Fibroblast of lung (primary cell): ENCODE measurements at regions not wholly inside any gene's neighbourhood (a gene's known extent, or its start where the extent isn't known, plus 50 kb on each side); places are given as distances from the start of the nearest gene placed in this dataset.

ENCODE experiments used
- DNase-seq, 2 donors: peaks; one replicate each; pipeline versions ENCODE4 v3.0.0 to v3.0.0-alpha.2; 2010; ENCODE audit warnings: low read depth in 2 of 2
- H2AFZ ChIP-seq: 2 replicates; pipeline ENCODE4 v1.5.1; 2012; ENCODE audit warnings: low read length, control low read depth, inconsistent platforms
- H3K27ac ChIP-seq: 2 replicates; pipeline ENCODE4 v1.5.1; 2011; ENCODE audit warnings: low read length, control low read depth; ENCODE audit not compliant: insufficient read depth
- H3K27me3 ChIP-seq: 2 replicates; pipeline ENCODE4 v1.5.1; 2011; ENCODE audit warnings: mild to moderate bottlenecking, low read length; ENCODE audit not compliant: control insufficient read depth, insufficient read depth
- H3K36me3 ChIP-seq: 2 replicates; pipeline ENCODE4 v1.5.1; 2011; ENCODE audit warnings: low read length; ENCODE audit not compliant: control insufficient read depth, insufficient read depth
- H3K4me1 ChIP-seq: 2 replicates; pipeline ENCODE4 v1.5.1; 2011; ENCODE audit warnings: low read length; ENCODE audit not compliant: control insufficient read depth, insufficient read depth; ENCODE audit errors: extremely low read depth
- H3K4me2 ChIP-seq: 2 replicates; pipeline ENCODE4 v1.5.1; 2011; ENCODE audit warnings: low read length, control low read depth; ENCODE audit not compliant: insufficient read depth; ENCODE audit errors: extremely low read depth
- H3K4me3 ChIP-seq, 4 experiments: fragments of 200-600 bp in 1 of 4; sonication (generic) in 1 of 4; replicated peaks in 1 of 4; 2 replicates each; pipeline ENCODE4 v1.5.1; 2011 to 2016; ENCODE audit warnings: low read length in 4 of 4, low read depth in 3 of 4, mild to moderate bottlenecking in 3 of 4, control low read depth in 2 of 4, inconsistent platforms in 1 of 4, mixed read lengths in 1 of 4; ENCODE audit not compliant: insufficient read depth in 1 of 4; ENCODE audit errors: control extremely low read depth in 1 of 4
- H3K79me2 ChIP-seq: 2 replicates; pipeline ENCODE4 v1.5.1; 2012; ENCODE audit warnings: mild to moderate bottlenecking, low read length, inconsistent platforms; ENCODE audit not compliant: control insufficient read depth, insufficient read depth
- H3K9ac ChIP-seq: 2 replicates; pipeline ENCODE4 v1.5.1; 2011; ENCODE audit warnings: mild to moderate bottlenecking, low read length, control low read depth; ENCODE audit not compliant: insufficient read depth
- H3K9me3 ChIP-seq: 2 replicates; pipeline ENCODE4 v1.5.1; 2012; ENCODE audit warnings: low read depth, low read length; ENCODE audit not compliant: control insufficient read depth, insufficient read depth
- H4K20me1 ChIP-seq: 2 replicates; pipeline ENCODE4 v1.5.1; 2011; ENCODE audit warnings: low read length; ENCODE audit not compliant: control insufficient read depth, insufficient read depth; ENCODE audit errors: extremely low read depth
- EZH2 ChIP-seq: IDR thresholded peaks from 2 replicates; pipeline ENCODE4 v1.5.1; 2012; ENCODE audit warnings: low read length, control low read depth, mild to moderate bottlenecking; ENCODE audit errors: missing control alignments
- TF ChIP-seq, protein P1 (sequence below), 2 donors: IDR thresholded peaks in 1 of 2; conservative IDR thresholded peaks in 1 of 2; 1 replicate in 1 of 2; 2 replicates in 1 of 2; pipeline ENCODE4 v1.5.1; 2011 to 2012; ENCODE audit warnings: low read length in 2 of 2, control low read depth in 1 of 2, inconsistent platforms in 1 of 2, low read depth in 1 of 2, mild to moderate bottlenecking in 1 of 2

DNA sequence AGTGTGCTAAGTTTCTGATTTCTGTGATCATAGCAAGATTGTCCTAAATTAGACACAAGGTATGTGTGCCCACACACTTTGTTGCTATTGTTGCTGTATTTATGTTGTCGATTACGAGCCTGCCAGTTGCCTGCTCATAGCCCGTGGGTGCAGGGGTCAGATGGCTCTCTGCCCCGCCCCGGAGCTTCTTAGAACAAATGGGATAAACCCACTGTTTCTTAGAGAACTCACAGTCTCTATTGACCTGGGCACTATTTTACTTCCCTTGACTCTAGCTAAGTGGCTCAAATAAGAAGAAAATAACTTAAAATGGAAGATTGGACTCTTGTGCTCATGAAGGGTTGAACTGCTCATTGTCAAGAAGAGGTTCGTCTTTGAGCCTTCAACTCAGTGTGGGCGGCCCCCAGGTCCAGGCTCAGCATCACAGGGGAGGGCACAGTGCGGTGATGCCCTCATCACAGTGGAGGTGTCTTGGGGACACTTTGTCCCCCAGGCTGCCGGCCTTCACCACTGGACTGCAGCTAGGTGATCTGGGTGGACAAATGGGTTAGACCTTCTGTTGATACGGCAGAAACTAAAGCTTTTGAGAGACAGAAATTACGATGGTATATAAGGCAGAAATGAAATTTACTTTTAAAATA lies 155.5 kb downstream of the TENT4A start:
- Histone ChIP-seq H3K9me3 (no peaks in the 10 kb centered on the region), H3K27me3 (no peaks in the 10 kb centered on the region), H3K36me3 (no peaks in the 10 kb centered on the region), H3K9ac (no peak overlapping the region), H3K4me2 (no peak overlapping the region), H4K20me1 (no peaks in the 10 kb centered on the region), H3K79me2 (no peaks in the 10 kb centered on the region), H3K27ac (no peak overlapping the region), H3K4me1 (no peaks in the 10 kb centered on the region), H2AFZ (no peak overlapping the region), H3K4me3 (no peak overlapping the region)
- no peak for DNase-seq
- TF ChIP-seq EZH2 = no peak
- TF ChIP-seq, protein P1, sequence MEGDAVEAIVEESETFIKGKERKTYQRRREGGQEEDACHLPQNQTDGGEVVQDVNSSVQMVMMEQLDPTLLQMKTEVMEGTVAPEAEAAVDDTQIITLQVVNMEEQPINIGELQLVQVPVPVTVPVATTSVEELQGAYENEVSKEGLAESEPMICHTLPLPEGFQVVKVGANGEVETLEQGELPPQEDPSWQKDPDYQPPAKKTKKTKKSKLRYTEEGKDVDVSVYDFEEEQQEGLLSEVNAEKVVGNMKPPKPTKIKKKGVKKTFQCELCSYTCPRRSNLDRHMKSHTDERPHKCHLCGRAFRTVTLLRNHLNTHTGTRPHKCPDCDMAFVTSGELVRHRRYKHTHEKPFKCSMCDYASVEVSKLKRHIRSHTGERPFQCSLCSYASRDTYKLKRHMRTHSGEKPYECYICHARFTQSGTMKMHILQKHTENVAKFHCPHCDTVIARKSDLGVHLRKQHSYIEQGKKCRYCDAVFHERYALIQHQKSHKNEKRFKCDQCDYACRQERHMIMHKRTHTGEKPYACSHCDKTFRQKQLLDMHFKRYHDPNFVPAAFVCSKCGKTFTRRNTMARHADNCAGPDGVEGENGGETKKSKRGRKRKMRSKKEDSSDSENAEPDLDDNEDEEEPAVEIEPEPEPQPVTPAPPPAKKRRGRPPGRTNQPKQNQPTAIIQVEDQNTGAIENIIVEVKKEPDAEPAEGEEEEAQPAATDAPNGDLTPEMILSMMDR (conservative IDR thresholded peaks at IDR 0.05 in 1 of 2, IDR thresholded peaks at IDR 0.05 in 1 of 2; ENCODE audit: low read depth in 1 of 2, low read length in 2 of 2) = no peak

DNA sequence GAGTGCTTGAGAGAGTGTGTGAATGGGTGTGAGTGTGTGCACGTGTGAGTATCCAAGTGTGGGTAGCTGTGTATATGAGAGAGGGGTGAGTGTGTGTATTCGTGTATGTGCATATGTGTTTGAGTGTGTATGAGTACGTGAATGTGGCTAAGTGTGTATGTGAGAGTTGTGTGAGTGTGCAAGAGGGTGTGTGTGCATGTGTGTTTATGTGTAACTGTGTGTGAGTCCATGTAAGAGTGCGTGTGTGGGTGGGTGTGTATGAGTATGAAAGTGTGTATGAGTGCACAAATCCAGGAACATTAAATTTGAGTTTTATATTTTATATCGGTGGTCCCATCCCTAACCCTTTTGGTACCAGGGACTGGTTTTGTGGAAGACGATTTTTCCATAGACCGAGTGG lies 156.4 kb downstream of the TENT4A start:
- Histone ChIP-seq H4K20me1 (no peaks in the 10 kb centered on the region), H3K79me2 (no peaks in the 10 kb centered on the region), H3K36me3 (no peaks in the 10 kb centered on the region), H3K4me2 (no peak overlapping the region), H3K9ac (no peak overlapping the region), H3K27ac (no peak overlapping the region), H3K4me1 (no peaks in the 10 kb centered on the region), H3K9me3 (no peaks in the 10 kb centered on the region), H2AFZ (no peak overlapping the region), H3K4me3 (no peak overlapping the region), H3K27me3 (no peaks in the 10 kb centered on the region)
- TF ChIP-seq, protein P1 (conservative IDR thresholded peaks at IDR 0.05 in 1 of 2, IDR thresholded peaks at IDR 0.05 in 1 of 2; ENCODE audit: low read depth in 1 of 2, low read length in 2 of 2) = no peak
- no peak for TF ChIP-seq EZH2
- no peak for DNase-seq

DNA sequence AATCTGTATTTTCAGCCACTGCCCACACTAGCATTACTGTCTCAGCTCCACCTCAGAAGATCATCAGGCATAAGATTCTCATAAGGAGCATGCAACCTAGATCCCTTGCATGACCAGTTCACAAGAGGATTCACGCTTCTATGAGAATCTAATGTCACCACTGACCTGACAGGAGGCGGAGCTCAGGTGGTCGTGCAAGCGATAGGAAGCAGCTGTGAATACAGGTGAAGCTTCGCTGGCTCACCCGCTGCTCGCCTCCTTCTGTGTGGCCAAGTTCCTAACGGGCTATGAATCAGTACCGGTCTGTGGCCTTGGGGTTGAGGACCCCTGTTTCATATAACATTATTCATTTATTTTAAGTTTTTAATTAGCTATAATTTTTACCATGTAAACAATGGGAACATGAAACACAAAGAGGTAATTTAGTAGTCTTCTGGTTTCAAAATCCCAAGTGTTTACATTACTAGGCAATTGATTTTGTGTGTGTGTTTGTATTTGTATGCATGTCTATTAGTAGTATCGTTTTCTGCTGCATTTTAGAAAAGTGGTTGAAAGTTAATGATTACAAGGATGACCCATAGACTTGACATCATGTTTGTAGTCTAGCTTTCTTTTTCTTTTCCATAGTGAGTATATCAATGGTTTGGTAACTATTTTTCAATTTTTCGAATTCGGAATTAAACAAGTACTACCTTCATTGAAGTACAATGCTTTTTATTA lies 159.4 kb downstream of the TENT4A start:
- TF ChIP-seq, protein P1 (conservative IDR thresholded peaks at IDR 0.05 in 1 of 2, IDR thresholded peaks at IDR 0.05 in 1 of 2; ENCODE audit: low read depth in 1 of 2, low read length in 2 of 2) = no peak
- TF ChIP-seq EZH2 = no peak
- Histone ChIP-seq H3K4me3 (no peak overlapping the region), H4K20me1 (no peaks in the 10 kb centered on the region), H3K9me3 (no peaks in the 10 kb centered on the region), H3K27me3 (no peaks in the 10 kb centered on the region), H3K4me2 (no peak overlapping the region), H3K27ac (no peak overlapping the region), H3K4me1 (no peaks in the 10 kb centered on the region), H2AFZ (no peak overlapping the region), H3K36me3 (no peaks in the 10 kb centered on the region), H3K9ac (no peak overlapping the region), H3K79me2 (no peaks in the 10 kb centered on the region)
- DNase-seq = no peak
